OCI-LY3 (cell line): ENCODE measurements at regions not wholly inside any gene's neighbourhood (a gene's known extent, or its start where the extent isn't known, plus 50 kb on each side); places are given as distances from the start of the nearest gene placed in this dataset.

ENCODE experiments used
- CTCF ChIP-seq: fragments of 200-600, 300-600 bp; sonication (generic); IDR thresholded peaks from 2 replicates; pipeline ENCODE4 v1.5.1; 2014; ENCODE audit warnings: antibody characterized with exemption, low read length, low read depth
- EZH2phosphoT487 ChIP-seq: fragments of 200-600 bp; shearing (Covaris generic); IDR thresholded peaks from 2 replicates; pipeline ENCODE4 v1.6.1; 2018; ENCODE audit warnings: antibody characterized with exemption, mixed run types, low read depth

- no peak for TF ChIP-seq CTCF
- TF ChIP-seq EZH2phosphoT487 = no peak
Observed at GRCh38 chr10:52875336-52875735, 102.8 kb upstream of the MBL2 start.
